Kasumi-1 (cell line): ENCODE measurements at regions not wholly inside any gene's neighbourhood (a gene's known extent, or its start where the extent isn't known, plus 50 kb on each side); places are given as distances from the start of the nearest gene placed in this dataset.
"Not testable (repeated sequence)": the region's sequence is repeated elsewhere in the genome, so short reads cannot be mapped to it uniquely, and the experiment has no call there.

ENCODE experiments used
- DNase-seq, 2 experiments: peaks; one replicate each; lab custom pipeline; 2025; lab: John Stamatoyannopoulos, UW

DNA sequence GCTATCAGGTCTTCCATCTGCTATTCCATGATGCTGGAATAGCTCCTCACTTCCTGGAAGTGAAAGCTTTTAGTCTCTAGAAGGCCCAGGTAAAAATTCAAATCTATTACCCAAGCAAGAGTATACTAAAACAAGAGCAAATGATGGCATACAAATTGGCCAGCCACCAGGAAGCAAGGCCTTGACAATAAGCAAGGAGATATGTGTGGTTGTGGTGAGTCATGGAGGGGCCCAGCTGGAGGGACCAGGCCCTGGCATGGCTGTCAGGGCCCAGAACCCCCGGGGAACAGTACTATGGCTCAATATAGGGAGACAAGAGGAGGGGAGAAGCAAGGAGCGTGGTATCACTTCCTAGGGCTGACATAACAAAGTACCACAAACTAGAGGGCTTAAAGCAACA lies 358.7 kb downstream of the RRAGC start:
- no peak for DNase-seq

DNA sequence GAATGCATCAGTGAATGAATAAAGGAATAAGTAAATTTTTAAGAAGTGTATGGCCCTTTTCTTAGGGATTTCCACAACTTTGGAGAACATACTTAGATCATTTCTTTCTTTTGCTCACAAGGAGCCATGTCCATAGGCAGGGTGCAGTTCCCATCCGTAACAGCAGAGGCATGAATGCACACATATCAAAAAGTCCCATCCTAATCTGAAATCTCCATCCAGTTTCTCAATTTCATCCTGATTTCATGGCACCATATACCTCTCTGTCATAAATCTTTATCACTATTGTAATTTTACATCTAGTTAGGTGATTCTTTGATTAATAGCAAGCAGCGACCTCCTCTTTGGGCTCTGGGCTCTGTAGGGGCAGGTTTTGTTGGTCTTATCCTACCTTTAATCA lies 359.2 kb downstream of the RRAGC start:
- no peak for DNase-seq

DNA sequence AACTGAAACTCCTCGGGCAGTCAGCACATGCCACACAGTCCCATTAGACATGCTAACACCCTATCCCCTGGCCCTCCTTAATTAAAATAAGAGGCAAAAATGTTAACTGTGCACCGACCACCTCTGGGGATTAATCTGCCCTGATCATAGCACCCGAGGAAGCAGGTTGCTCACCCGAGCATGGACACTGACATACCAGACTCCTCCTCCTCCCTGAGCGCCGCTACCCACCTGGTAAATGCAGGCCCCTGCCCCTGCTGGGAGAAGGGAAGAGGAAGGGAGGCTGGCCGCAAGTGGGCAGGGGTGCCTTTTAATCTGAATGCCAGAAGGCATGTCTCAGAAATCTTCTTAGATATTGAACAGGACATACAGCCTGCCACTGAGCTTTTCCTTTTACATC lies 360.9 kb downstream of the RRAGC start:
- DNase-seq: no peak

DNA sequence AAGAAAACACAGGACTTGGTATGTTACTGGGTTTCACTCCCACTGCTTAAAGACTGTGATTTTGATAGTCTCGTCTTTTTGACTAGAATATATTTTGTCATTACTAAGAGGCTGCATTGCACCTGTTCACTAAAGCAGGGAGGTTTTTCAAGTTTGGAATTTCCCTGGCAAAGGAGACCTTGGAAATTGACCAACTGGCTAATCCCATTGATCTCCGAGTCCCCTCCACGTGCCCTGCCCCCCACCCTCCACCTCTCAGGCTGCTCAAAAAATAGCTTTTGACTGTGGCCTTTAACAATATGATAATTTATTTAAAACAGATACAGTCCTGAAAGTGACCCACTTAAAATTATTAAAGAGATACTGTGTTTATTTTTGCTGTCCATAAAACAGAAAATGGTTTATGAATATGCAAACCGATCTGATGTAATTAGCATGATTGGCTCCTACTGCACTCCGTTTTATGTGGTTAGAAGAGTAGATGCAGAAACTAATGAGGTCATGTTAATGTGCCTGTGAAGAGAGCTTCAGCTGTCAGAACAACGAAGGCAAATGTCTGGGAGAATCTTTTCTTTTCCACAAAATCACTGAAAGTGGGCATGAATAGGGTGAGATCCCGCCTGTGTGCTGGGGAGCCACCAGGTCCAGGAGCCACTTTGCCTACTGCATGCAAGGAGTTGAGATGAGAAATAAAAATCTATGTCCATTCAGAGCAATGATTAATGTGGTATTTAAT lies 361.5 kb downstream of the RRAGC start:
- DNase-seq: no peak

DNA sequence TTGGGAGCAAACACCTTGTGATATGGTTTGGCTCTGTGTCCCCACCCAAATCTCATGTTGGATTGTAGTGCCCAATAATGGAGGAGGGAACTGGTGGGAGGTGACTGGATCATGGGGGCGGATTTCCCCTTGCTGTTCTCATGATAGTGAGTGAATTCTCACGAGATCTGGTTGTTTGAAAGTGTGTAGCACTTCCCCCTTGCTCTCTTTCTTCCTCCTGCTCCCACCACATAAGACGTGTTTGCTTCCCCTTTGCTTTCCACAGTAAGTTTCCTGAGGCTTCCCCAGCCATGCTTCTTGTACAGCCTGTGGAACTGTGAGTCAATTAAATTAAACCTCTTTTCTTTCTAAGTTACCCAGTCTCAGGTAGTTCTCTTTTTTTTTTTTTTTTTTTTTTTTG lies 366.3 kb downstream of the RRAGC start:
- not testable (repeated sequence) for DNase-seq

DNA sequence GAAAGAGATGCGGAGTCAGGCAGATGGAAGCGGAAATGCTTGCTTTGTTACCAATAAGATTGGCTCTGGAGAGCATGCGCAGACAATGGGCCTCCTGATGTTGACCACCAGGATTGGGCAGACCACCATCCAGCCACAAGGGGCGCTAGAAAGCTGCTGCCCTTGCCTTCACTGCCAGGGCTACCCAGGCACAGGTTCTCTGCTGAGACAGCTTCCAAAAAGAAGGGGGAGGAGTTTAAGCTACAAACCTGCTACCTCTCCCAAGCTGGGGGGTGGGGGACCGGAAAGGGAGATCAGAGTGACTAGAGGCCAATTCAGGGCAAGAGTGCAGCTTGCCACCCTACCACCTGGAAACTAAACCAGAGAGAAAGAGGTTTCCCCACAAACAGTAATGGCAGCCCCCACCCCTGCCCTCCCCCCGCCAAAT lies 369.7 kb downstream of the RRAGC start:
- DNase-seq: peak in 1 of 2 experiments; percentile 6

DNA sequence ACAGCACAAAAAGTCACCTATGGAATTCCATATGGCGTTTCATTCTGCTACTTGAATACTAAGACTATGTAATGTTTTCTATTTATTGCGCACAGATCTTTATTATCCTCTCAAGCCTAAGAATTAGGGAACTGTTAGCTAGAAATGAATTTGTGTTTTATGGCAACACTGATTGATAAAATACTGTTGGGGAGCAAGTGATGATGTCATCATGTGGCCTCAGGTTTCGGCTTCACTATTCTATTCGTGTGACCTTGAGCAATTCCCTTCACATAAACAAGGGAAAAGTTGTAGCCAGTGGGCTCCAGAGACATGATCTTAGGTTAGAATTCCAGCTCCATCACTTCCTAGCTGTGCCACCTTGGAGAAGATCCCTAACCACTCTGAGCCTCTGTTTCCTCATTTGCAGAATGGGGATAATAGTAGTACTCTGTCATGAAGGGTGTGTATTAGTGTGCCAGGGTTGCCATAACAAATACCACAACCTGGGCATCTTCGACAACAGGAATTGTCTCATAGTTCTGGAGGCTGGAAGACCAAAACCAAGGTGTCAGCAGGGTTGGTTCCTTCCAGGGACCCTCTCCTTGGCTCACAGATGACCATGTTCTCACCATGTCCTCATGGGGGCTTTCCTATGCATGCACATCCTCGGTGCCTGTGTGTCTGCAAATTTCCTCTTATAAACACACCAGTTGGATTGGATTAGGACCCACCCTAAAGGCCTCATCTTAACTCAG lies 371.2 kb downstream of the RRAGC start:
- DNase-seq: no peak

DNA sequence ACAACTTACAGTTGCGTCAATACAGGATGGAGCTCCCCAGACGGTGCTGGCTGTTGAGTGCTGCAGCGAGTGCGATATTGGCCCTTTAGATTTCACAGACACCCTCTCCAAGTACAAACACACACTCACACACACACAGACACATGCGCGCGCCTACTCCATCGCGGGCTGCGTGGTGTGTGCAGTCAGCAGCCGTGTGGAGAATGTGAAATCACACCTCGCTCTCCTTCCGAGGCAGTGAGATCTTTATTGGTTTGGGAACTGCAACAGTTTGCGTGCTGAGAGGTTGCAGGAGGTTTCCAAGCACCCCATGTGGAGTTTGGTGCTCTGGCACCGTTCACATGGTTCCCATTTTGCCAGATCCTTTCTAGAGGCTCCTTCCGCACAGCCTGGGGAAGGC lies 372.2 kb downstream of the RRAGC start:
- DNase-seq: no peak

DNA sequence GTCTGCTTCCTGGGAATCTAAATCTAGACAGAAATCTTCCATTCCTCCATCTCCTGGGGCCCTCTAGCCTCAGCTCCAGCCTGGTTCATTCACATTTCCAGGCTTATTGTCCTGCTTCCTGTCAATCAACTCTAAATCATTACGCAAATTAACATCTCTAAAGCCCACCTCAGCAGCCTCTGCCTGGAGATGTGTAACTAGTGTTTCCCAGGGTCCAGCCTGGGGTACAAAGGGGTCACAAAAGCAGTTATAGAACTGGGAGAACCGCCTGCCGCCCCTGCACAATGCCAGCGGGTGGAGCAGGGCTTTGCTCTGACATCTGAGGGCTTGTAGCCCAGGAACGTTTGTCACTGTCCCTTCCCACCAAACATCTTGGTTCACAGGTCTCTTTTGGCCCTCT lies 373.5 kb downstream of the RRAGC start:
- no peak for DNase-seq

DNA sequence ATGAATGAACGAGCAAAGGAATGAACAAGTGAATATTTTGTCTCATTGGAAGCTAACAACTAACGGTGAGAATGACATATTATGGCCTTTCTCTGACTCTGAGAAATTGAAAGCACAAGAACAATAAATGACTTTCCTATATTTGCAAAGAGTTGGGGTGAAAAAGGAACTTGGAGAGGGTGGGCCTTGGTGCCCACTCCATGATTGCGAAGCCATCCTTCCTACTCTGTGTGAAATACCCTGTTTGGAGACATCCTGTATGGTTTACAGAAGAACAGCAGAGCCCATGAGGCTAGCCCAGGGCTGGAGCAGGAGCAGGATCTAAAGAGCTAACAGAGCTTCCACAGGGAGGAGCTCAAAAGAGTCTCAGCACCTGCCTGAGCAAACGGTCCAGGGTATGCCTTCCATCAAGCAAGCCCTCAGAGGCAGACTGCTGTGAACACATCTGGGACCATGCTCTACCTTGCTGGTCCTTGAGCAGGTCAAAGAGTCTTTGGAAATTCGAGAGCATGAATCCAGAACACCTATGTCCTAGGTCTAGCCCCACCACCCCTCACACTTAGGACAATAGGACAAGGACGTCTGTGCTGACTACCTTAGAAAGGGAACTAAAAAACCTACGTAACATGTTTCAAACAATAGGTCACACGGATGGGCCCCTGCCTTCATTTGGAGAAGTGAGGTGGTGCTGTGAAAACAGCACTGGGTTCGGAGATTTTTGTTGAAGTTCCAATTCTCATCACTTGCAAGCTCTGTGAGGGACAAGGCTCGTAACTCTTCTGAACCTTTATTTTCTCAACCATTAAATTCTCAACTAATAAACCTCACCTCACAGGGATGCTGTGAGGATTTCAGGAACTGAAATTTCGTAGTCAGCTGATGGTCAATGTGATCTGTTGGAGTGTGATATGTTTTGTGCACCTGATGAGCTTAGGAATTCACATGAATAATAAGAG lies 377.4 kb downstream of the RRAGC start:
- DNase-seq: no peak

DNA sequence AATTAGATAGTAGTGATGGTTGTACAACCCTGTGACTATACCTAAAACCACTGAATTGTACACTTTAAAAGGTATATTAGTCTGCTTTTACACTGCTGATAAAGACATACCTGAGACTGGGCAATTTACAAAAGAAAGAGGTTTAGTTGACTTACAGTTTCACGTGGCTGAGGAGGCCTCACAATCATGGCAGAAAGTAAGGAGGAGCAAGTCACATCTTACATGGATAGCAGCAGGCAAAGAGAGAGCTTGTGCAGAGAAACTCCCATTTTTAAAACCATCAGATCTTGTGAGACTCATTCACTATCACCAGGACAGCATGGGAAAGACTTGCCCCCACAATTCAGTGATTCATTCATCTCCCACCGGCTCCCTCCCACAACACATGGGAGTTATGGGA lies 379.9 kb downstream of the RRAGC start:
- DNase-seq: not testable (repeated sequence)

DNA sequence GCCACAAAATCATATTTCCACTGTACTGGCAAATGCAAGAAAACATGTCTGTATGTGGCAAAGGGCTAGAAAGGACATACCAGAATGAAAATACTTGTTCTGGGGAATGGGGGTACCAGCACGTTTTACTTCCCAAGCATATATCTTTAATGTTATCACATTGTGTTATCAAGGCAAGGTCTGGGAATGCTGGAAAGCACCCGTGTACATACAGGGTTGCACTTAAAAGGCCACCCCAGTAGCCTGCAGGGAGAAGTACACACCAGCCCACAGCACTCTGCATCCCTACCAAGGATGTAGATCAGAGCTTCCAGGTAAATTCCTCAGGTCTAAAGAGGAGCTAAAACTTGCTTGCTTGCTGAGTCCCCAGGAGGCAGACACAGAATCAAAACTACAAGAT lies 381.8 kb downstream of the RRAGC start:
- no peak for DNase-seq

DNA sequence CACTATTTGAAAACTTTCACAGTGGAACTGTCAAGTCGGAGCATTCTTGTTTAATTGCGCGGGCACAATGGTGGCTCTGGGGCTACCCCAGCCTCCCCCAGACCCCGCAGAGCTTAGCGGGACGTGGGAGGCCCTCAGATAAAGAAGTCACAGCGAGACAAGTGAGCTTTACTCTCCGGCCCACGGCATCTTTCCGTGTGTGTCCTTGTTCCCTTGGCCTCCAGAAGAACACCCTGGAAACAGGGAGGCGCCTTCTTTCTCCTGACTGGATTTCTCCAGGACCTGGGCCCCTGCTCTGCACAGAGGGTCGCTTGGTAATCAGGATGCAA lies 382.8 kb downstream of the RRAGC start:
- DNase-seq: no peak

DNA sequence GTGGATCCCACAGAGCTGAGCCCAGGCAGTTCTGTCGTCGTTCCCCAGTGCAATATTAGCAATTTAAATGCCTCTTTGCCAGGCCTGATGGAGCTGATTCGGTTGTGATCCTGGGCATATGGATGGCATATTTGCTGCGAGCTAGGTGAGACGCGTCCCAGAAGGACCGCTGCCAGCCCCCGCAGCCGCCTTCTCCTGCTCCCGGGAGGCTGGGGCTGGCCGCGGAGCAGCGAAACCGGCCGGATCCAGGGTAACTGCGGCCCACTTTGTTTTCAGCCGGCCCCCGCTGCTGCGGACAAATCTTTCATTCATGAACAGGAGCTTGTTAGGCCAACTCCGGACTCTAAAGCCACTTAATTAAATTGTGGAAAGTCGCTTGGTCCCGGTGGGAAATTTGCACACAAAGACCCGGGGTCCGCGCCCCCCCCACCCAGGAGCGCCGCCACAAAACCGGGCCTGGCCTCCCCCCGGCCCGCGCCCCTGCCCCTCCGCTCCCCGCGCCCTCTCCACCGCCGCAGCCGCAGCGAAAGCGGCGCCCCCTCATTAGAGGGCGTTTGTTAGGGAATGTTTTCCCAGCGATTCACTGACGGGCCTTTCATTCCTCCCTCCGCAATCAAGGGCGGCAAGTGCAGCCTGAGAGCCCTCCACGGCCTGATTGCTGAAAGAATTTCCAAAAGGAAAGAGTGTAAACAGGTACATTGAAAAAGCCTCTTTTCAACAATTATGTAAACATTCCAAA lies 383.3 kb downstream of the RRAGC start:
- no peak for DNase-seq

DNA sequence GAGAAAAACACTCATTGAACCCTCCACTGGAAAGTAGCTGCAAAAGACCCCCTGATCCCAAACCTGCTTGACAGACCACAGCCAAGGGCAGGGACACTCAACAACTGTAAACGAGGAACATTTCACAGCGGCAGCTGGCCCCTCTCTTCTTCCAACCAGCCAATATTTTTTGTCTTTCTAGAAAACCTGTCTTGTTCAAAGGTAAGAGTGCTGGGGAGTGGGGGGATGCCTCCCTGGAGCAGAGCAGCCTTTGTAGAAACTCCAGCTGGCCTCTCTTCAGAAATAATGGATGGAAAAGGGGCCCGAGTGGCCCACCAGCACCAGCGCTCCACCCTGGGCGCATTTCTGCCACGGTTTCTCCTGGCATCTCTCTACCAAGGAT lies 384.0 kb downstream of the RRAGC start:
- no peak for DNase-seq

DNA sequence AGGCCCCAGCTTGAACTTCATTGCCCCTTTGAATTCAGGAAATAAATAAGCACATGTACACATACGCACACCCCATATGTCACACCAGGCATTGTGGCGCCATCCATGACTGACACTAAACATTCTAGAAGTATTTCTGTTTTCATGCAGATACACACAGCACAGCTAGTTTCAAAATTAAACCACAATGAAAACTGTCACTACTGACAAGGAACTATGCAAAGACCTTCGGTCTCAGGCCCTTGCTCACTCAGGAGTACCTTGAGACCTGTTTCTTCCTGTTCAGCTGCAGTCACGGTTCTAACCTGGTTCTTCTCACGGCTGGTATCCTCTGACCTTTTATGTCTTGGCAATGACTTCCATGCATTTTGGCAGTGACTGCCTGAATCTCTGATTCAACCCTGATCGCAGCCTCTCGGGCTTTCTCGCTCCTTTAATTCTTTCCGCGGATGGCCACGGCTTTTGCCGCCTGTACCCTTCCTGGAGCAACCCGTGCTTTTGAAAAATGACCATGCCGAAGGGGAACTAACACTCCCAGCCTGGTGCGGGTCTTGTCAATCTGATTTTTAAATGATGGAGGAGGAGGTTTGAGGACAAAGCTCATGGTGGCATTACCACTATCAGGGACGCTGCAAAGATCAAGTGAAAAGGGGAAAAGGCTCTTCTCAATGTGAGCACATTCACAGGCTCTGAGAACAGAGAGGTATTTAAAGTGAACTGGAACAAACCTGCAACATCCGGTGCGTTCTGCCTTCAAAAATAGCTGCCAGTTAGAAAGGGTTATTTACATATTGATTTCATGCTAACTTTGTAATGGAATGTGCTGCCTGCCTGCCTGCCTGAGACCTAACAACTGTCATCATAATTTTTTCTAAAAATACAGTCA lies 384.6 kb downstream of the RRAGC start:
- no peak for DNase-seq

DNA sequence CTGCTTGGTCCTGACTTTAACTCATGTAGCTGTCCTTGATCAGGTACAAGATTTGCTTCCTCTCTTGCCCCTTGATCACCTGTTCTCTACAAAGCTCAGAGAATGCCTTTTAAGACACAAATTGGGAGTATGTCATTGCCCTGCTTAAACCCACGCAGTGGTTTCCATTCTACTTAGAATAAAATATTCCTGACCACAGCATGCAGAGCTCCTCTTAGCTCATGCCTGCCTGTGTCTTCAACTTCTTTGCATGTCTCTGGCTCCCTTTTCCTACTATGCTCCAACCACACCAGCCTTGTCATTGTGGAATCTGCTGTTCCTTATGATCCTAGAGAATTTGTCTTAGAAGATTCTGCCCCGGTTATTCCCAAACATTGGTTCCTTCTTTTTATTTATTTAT lies 393.1 kb downstream of the RRAGC start:
- DNase-seq: no peak

DNA sequence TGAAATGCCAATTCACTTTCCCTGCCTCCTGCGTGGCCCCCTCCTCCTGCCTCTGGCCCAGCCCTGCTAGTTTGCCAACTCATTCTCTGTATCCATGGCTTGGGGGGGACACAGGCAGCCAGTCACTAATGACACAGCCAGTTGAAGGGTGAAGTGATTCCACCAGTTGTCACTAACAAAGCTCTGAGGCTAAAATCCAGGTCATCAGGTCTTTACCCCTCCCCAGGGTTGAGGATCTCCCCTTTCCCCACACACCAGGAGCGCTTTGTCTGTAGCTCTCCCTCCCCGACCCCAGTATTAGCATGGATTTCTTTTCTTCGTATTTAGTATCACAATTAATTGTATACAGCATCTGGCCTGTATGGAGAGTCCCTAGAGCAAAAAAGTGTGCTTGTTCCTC lies 394.1 kb downstream of the RRAGC start:
- DNase-seq: no peak

DNA sequence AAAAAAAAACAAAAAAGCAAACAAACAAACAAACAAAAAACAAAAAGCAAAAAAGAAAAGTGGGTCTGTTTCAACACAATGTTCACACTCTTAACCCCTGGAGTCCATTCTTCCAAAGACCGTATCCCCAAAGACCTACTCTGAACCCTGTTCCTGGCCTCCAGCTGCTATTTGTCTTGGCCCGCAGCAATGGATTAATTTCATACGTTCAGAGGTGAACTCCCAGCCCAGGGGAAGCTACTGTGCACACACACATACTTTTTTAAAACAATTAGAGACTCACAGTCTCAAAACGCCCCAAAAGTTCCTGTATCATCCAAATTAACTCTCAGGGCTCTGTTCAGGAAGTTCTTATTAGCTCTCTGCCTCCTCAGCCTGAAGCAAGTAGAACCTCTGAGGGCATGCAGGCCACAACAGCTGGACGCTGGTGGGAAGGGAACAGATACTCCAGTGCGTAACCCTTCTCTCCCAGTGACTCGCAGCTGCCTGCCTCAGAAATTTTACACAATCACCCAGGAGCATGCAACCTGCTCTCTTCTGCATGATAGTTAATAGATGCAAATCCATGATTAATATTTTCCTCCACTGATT lies 395.4 kb downstream of the RRAGC start:
- no peak for DNase-seq

DNA sequence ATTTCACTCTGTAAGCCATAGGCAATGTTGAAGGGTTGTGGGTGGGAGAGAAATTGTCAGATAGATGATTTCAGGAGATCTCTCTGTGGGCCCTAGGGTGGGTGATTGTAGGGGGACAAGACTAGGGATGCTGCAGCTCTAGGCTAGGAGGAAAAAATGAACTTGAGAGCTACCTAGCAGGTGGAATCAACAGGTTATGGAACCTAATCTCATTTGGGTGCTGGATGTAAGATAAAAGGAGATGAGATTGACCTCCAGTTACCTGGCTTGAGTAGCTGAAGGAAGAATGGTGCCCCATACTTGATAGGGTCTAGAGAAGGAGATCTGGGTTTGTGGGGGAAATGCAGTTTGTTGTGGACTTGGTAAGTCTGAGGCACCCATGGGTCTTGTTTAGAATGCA lies 396.5 kb downstream of the RRAGC start:
- no peak for DNase-seq

DNA sequence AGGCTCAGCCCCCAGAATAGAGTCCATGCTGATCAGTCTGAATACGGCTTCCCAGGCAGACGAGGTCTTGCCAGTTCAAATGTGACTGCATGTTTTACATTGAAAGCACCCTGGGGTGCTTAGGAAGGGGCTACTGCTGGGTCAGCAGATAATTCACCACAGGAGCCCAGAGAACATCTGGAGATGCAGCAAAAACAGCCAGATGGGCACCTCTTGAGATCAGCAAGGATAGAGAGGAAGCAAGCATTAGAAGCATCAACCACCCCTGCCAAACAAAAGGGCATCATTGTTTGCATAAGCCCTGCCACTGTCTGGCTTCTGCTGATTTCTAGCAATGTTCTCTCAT lies 403.1 kb downstream of the RRAGC start:
- no peak for DNase-seq
